ENCODE measurements at regions not wholly inside any gene's neighbourhood (a gene's known extent, or its start where the extent isn't known, plus 50 kb on each side); places are given as distances from the start of the nearest gene placed in this dataset.

- TF ChIP-seq CTCF (IDR thresholded peaks at IDR 0.05; ENCODE audit: extremely low read depth in 1 of 2, insufficient read depth in 1 of 2, low read depth in 1 of 2, low read length in 2 of 2) (no peak), EZH2 (IDR thresholded peaks at IDR 0.05; ENCODE audit: borderline replicate concordance, low read depth, low read length, severe bottlenecking) (no peak), MYC (IDR thresholded peaks at IDR 0.05; ENCODE audit: low read depth, low read length) (no peak), GATA2 (IDR thresholded peaks at IDR 0.05; ENCODE audit: insufficient read depth, insufficient read length, low read depth, low read length) (no peak), POLR2AphosphoS5 (IDR thresholded peaks at IDR 0.05; ENCODE audit: insufficient read depth, low read depth, low read length) (no peak), MAX (IDR thresholded peaks at IDR 0.05; ENCODE audit: insufficient read depth, insufficient read length) (no peak)
Measured at GRCh38 chr2:13813236-13813635, 819.3 kb upstream of the LRATD1 start.

Measured in endothelial cell of umbilical vein (primary cell).